ENCODE measurements at regions not wholly inside any gene's neighbourhood (a gene's known extent, or its start where the extent isn't known, plus 50 kb on each side); places are given as distances from the start of the nearest gene placed in this dataset.

DNA sequence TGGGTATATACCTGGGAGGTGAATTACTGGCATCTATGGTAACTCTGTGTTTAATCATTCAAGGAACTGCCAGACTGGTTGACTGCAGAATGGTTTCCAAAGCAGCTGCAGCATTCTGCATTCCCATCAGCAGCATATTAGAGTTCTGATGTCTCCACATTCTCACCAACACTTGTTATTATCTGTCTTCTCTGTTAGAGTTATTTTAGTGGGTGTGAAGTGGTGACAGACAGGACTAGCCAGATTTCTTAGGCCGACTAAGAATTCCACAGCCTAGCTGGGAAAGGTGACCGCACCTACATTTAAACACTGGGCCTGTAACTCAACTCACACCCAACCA is 110.9 kb downstream of the TMEM170B start:
- H3K4me1 ChIP-seq (ENCODE audit: control insufficient read depth, extremely low read depth, insufficient read depth, low read length), result peaks cover 33% of the 10 kb centered on the region
- dilution Hi-C loops (cut with MboI; ENCODE audit: extremely low pct_ligation_motif_present, low sequenced_read_pairs) (no loop called here), intact Hi-C loops (cut with micrococcal nuclease) (no loop called here)
- no peak overlapping the region for H3K4me3 ChIP-seq (replicated peaks in 1 of 3; ENCODE audit: insufficient read depth in 1 of 3, low read depth in 1 of 3, low read length in 3 of 3)
- DNase-seq (ENCODE audit: low read depth, low spot score) (no peak), FAIRE-seq (no peak)
- H3K27ac ChIP-seq (ENCODE audit: insufficient read depth, low read depth, low read length), result peak overlapping the region; percentile 100
- H3K36me3 ChIP-seq (ENCODE audit: control insufficient read depth in 2 of 2, extremely low read depth in 1 of 2, insufficient read depth in 2 of 2, low read length in 2 of 2), result no peaks in the 10 kb centered on the region
- H3K27me3 ChIP-seq (ENCODE audit: control insufficient read depth in 2 of 2, insufficient read depth in 2 of 2, low read length in 2 of 2), result no peaks in the 10 kb centered on the region
- H3K9me3 ChIP-seq (replicated peaks; ENCODE audit: control insufficient read depth, insufficient read depth, low read length), result no peaks in the 10 kb centered on the region
- BruUV-seq (replicated peaks), result no TSS peak
- H3K9me1 ChIP-seq (replicated peaks; ENCODE audit: control insufficient read depth, extremely low read depth, insufficient read depth, low read length), result no peaks in the 10 kb centered on the region
- H3K4me2 ChIP-seq (ENCODE audit: insufficient read depth, low read length), result no peak overlapping the region
- ChIA-PET POLR2A (interaction anchor here (1.2 kb wide), 1 partner anchor 34 kb away, joined by 3 read pairs; no protein-coding TSS in a partner anchor), CTCF (no interaction called here)
- no peaks in the 10 kb centered on the region for H4K20me1 ChIP-seq (replicated peaks; ENCODE audit: control insufficient read depth, extremely low read depth, insufficient read depth, low read length)
- no peak overlapping the region for H2AFZ ChIP-seq (ENCODE audit: low read depth, low read length)
- TF ChIP-seq POLR2AphosphoS5 (IDR thresholded peaks at IDR 0.05; ENCODE audit: insufficient read depth, low read depth, low read length) (no peak), EZH2 (IDR thresholded peaks at IDR 0.05; ENCODE audit: borderline replicate concordance, low read depth, low read length, severe bottlenecking) (no peak), MYC (IDR thresholded peaks at IDR 0.05; ENCODE audit: low read depth, low read length) (no peak), FOS (IDR thresholded peaks at IDR 0.05; ENCODE audit: borderline replicate concordance, insufficient read depth, low read length) (no peak), GATA2 (IDR thresholded peaks at IDR 0.05; ENCODE audit: insufficient read depth, insufficient read length, low read depth, low read length) (no peak), POLR2A (IDR thresholded peaks at IDR 0.05; ENCODE audit: low read depth, low read length) (no peak), JUN (IDR thresholded peaks at IDR 0.05; ENCODE audit: borderline replicate concordance, insufficient read depth, insufficient read length, low read depth) (no peak)
- TF ChIP-seq, protein P1, sequence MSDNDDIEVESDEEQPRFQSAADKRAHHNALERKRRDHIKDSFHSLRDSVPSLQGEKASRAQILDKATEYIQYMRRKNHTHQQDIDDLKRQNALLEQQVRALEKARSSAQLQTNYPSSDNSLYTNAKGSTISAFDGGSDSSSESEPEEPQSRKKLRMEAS (IDR thresholded peaks at IDR 0.05; ENCODE audit: insufficient read depth, insufficient read length), result no peak
- TF ChIP-seq, protein P2, sequence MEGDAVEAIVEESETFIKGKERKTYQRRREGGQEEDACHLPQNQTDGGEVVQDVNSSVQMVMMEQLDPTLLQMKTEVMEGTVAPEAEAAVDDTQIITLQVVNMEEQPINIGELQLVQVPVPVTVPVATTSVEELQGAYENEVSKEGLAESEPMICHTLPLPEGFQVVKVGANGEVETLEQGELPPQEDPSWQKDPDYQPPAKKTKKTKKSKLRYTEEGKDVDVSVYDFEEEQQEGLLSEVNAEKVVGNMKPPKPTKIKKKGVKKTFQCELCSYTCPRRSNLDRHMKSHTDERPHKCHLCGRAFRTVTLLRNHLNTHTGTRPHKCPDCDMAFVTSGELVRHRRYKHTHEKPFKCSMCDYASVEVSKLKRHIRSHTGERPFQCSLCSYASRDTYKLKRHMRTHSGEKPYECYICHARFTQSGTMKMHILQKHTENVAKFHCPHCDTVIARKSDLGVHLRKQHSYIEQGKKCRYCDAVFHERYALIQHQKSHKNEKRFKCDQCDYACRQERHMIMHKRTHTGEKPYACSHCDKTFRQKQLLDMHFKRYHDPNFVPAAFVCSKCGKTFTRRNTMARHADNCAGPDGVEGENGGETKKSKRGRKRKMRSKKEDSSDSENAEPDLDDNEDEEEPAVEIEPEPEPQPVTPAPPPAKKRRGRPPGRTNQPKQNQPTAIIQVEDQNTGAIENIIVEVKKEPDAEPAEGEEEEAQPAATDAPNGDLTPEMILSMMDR (IDR thresholded peaks at IDR 0.05; ENCODE audit: extremely low read depth in 1 of 2, insufficient read depth in 1 of 2, low read depth in 1 of 2, low read length in 2 of 2), result no peak
- H3K9ac ChIP-seq (replicated peaks; ENCODE audit: extremely low read depth, insufficient read depth, low read length), result no peak overlapping the region
- H3K79me2 ChIP-seq (ENCODE audit: control insufficient read depth, insufficient read depth, low read length), result no peaks in the 10 kb centered on the region

Measured in endothelial cell of umbilical vein (primary cell).